ENCODE measurements at regions not wholly inside any gene's neighbourhood (a gene's known extent, or its start where the extent isn't known, plus 50 kb on each side); places are given as distances from the start of the nearest gene placed in this dataset.

DNA sequence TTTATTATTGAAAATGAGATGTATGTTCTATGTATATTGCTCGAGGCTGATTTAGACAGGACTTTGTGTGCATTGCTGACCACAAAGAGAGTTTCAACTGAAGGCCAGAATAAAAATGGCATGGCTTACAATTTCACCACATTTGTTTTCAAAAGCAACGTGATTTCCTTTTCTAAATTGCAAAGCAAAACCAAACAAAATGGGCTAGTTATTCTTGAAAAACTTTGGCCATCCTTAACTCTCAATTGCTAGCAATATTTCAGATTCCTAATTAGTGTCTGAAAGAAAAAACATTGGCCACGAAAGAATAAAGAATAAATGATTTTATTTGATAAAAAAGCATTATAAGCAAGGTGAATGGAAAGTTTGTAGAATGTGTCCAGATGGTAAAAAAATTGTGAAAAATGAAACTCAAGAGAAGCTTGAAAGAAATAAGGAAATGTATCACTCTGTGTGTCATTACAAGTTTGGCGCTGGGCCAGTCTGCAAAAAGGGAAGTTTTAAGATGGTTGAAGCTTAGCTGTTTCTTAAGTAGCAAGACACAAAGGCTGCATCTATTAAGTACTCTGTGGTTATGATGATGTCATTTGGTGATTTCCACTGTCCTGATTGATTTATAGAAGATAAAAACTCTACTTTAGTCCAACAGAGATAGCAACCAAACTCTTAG, 89.2 kb upstream of the PRLR start:
- TF ChIP-seq CTCF (conservative IDR thresholded peaks at IDR 0.05; ENCODE audit: low read length) = no peak
- no peak overlapping the region for H3K4me3 ChIP-seq (ENCODE audit: low read length)
- peak; percentile 9 for DNase-seq (ENCODE audit: low read depth)

DNA sequence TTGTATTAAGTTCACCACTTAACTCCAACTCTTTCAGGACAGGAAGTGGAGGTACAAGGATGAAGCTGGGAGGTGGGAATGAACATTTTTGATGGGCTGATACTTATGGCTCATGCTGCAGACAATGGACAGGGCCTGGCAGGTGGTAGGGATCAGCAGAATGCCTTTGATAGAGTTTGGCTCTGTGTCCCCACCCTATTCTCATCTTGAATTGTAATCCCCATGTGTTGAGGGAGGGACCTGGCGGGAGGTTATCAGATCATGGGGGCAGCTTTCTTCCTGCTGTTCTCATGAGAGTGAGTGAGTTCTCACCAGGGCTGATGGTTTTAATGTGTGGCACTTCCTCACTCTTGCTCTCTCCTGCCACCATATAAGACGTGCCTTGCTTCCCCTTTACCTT, 87.3 kb upstream of the PRLR start:
- H3K4me3 ChIP-seq (ENCODE audit: low read length) = no peak overlapping the region
- DNase-seq (ENCODE audit: low read depth) = no peak
- no peak for TF ChIP-seq CTCF (conservative IDR thresholded peaks at IDR 0.05; ENCODE audit: low read length)

- TF ChIP-seq CTCF (conservative IDR thresholded peaks at IDR 0.05; ENCODE audit: low read length) = no peak
- peak; percentile 3 for DNase-seq (ENCODE audit: low read depth)
- no peak overlapping the region for H3K4me3 ChIP-seq (ENCODE audit: low read length)
These were observed 86.5 kb upstream of the PRLR start for GRCh38 chr5:35316611-35317274.

DNA sequence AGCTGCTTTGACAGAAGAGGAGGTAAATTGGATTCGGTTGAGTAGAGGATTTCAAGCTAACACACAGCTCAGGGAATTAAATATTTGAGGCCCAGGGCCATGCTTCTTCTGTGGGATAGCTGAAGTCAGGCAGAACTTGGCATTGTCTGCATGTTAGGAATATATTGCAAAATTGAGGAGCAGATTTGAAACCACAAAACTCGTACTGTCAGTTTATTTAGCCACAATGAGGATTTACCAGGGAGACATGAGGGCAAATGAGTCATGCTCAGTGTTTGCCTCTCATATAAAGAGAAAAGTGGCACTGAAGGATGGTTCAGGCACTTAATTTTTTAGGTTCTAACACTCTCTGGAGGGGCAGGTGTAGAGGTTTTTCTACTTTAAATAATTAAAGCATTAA, 83.0 kb upstream of the PRLR start:
- peak; percentile 79 for DNase-seq (ENCODE audit: low read depth)
- no peak for TF ChIP-seq CTCF (conservative IDR thresholded peaks at IDR 0.05; ENCODE audit: low read length)
- H3K4me3 ChIP-seq (ENCODE audit: low read length) = no peak overlapping the region

GRCh38 chr5:35312267-35312666, 82.0 kb upstream of the PRLR start:
- TF ChIP-seq CTCF (conservative IDR thresholded peaks at IDR 0.05; ENCODE audit: low read length) = no peak
- no peak overlapping the region for H3K4me3 ChIP-seq (ENCODE audit: low read length)
- DNase-seq (ENCODE audit: low read depth) = no peak

DNA sequence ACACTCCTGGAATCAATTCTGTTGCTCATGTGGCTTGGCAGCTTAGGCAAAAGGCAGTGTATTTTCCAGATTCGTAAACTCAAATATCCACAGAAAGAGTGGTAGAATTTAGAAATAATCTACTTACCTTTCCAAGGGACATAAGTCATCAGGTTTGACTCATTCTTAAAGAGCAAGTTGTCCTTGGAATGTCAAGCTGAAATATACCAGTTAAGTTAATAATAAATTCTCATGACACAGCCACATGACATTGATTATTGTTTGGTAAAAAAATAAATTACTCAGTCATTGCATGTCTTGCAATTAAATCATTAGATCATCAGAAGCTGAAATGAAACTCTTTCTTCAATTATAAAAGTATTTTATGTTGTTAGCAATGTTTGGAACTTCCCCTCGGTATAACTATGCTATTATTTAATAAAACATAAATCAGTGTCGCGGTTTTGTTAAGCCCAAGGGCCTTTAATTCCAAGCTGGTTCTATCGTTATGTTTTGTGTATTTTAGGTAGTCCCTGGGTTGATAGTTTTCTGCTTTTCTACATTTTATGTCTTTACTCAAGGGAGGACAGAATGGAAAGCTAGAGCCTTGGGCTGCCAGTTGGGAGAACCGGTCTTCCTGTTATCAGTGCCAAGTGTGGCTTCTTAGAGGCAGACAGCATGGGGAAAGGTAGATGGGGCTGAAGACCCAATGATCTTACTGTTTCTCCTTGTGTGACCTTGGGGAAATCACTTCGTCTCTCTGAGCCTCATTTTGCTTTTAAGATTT, 79.3 kb upstream of the PRLR start:
- TF ChIP-seq CTCF (conservative IDR thresholded peaks at IDR 0.05; ENCODE audit: low read length) = no peak
- H3K4me3 ChIP-seq (ENCODE audit: low read length) = no peak overlapping the region
- DNase-seq (ENCODE audit: low read depth) = no peak
